GM13977 (cell line): ENCODE measurements at regions not wholly inside any gene's neighbourhood (a gene's known extent, or its start where the extent isn't known, plus 50 kb on each side); places are given as distances from the start of the nearest gene placed in this dataset.
"Not testable (repeated sequence)": the region's sequence is repeated elsewhere in the genome, so short reads cannot be mapped to it uniquely, and the experiment has no call there.

Experiments used
- DNase-seq: peaks from one replicate; pipeline ENCODE4 v3.0.0; 2012; ENCODE audit warnings: low spot score
- in situ Hi-C: fragments of 300-500 bp; cut with MboI; formaldehyde crosslinking; loops from one replicate; pipeline ENCODE4 v1.12.0; 2022; ENCODE audit warnings: low sequenced_read_pairs, low pct_unique_long_range_greater_than_20kb, mixed read lengths, inconsistent platforms; ENCODE audit not compliant: unreplicated experiment
- TF ChIP-seq, protein P1 (sequence below): IDR thresholded peaks from 2 replicates; pipeline ENCODE4 v1.5.1; 2012; ENCODE audit warnings: mild to moderate bottlenecking, control low read depth; ENCODE audit not compliant: insufficient read depth; ENCODE audit errors: extremely low read depth, missing control alignments

DNA sequence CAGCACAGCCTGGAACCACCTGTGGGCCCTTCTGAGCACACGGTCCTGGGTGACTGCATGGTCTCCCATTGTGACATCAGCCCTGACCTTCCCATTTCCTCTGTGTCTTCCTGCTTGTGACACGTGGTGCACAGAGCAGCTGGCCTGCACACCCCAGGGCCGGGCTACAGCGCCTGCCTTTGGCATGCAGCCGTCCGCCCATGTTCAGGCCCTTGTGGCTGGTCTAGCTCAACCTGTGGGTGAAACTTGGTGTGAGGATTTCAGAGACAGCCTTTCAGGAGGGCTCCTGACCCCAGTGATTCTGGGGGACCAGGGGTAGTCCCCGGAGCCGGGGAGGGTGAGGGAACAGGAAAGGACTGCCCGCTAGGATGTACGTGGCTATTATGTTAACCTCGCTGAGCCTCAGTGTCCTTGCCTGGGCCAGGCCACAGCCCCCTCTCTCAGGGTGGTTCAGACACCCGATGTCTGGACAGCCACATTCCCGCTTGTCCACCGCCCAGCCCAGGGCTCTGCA lies 284.8 kb upstream of the HS6ST1 start:
- in situ Hi-C loops, result no loop called here
- TF ChIP-seq, protein P1, sequence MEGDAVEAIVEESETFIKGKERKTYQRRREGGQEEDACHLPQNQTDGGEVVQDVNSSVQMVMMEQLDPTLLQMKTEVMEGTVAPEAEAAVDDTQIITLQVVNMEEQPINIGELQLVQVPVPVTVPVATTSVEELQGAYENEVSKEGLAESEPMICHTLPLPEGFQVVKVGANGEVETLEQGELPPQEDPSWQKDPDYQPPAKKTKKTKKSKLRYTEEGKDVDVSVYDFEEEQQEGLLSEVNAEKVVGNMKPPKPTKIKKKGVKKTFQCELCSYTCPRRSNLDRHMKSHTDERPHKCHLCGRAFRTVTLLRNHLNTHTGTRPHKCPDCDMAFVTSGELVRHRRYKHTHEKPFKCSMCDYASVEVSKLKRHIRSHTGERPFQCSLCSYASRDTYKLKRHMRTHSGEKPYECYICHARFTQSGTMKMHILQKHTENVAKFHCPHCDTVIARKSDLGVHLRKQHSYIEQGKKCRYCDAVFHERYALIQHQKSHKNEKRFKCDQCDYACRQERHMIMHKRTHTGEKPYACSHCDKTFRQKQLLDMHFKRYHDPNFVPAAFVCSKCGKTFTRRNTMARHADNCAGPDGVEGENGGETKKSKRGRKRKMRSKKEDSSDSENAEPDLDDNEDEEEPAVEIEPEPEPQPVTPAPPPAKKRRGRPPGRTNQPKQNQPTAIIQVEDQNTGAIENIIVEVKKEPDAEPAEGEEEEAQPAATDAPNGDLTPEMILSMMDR, result no peak
- no peak for DNase-seq

DNA sequence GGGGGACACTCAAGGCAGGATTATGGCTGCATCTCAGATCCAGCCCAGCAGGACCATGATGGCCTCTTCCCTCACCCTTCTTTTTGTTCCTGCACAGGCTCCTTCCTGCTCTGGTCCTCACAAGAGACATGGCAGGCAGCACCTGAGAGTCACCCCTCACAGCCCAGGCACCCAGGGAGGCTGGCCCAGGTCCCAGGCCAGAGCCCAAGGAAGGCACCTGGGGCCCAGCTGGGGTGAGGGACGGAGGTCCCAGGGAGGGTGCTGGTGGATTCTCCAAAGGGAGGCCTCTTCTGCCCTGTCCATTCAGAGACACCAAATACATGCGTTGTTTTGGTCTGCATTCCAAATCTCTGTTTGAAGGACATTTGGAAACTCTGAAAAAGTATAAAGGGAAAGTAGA lies 285.4 kb upstream of the HS6ST1 start:
- in situ Hi-C loops, result no loop called here
- TF ChIP-seq, protein P1, result no peak
- no peak for DNase-seq

DNA sequence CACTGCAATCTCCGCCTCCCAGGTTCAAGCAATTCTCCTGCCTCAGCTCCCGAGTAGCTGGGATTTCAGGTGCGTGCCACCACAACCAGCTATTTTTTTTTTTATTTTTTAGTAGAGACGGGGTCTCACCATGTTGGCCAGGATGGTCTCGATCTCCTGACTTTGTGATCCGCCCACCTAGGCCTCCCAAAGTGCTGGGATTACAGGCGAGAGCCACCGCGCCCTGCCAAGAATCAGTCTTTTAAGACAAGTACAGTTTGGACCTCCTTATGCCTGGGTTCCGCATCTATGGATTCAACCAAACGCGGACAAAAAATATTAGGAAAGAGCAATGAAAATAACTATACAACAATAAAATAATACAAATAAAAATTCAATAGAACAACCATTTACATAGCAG lies 285.9 kb upstream of the HS6ST1 start:
- in situ Hi-C loops, DNase-seq: not testable (repeated sequence)

DNA sequence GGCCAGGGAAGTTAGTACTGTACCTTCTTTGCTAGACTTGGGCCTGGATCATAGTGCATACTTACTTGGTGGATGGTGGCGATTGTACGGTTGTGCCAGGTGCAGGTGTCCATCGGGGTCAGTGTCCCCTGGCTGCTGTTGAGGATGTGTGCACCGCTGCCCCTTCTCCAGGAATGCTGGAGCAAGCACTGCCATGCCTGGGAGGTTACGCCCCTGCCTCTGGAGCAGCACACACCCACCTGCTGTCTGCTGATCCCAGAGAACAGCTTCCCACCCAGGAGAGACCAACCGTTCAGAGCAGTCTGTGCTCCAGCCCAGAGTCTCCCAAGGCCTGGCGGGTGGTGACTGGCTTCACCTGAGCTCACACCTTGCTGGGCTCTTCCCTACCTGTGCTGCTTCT lies 286.8 kb upstream of the HS6ST1 start:
- TF ChIP-seq, protein P1, result no peak
- no peak for DNase-seq
- in situ Hi-C loops, result no loop called here

DNA sequence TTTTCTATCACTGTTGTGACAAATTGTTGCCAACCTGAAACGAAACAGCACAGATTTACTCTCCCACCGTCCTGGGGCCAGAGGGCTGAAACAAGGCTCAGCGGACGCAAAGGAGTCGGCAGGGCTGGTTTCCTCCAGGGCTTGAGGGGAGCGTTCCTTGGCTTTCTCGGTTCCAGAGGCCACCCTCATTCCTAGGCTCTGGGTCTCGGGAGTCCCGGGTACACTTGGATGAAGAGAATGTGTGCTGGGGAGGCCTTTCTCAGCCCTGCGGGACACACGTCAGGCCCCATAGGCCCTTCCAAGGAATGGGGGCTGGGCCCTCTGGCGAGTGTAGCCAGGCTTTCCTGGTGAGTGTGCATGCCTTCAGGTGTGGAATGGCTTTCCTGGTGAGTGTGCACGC lies 287.3 kb upstream of the HS6ST1 start:
- TF ChIP-seq, protein P1, result no peak
- in situ Hi-C loops, result no loop called here
- DNase-seq, result no peak

DNA sequence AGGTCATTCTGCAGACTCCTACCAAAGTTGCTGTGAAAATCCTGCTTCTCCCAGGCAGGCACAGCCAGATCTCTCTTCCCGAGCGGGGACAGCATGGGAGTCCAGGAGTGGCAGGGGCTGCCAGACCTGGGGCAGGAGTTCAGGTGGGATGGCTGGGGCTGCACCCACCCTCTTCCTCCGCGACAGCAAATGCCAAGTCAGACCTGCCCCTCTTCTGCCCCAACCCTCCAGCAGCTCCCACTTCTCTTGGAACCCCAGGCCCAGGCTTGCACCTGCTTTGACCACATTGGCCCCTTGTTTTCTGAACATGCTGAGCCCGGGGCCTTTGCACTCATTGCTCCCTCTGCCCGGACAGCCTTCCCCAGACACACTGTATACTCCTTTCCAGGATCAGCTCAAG lies 288.2 kb upstream of the HS6ST1 start:
- in situ Hi-C loops, result no loop called here
- TF ChIP-seq, protein P1, result no peak
- DNase-seq, result no peak

DNA sequence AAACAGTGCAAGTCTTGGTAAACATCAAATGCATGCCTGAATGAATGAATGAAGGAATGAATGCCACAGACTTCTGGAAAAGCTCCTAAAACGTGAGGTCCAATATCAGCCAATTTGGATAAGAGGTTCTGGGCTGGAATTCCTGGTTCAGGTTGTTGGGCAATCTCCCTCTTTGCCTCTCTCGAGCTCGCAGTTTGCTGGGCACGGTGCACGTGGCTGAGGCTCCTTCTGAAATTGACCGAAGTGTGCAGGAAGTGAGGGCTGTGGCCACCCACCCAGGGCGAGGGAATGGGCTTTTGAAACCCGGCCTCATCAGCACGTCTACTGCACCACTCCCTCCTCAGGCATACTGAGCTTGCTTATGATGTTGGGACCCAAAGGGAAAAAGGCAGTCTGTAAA lies 288.8 kb upstream of the HS6ST1 start:
- TF ChIP-seq, protein P1, result no peak
- in situ Hi-C loops, result no loop called here
- no peak for DNase-seq
